NCI-H524 (cell line): ENCODE measurements at regions not wholly inside any gene's neighbourhood (a gene's known extent, or its start where the extent isn't known, plus 50 kb on each side); places are given as distances from the start of the nearest gene placed in this dataset.
A peak's percentile ranks its signal among the peaks of the same experiment; 100 is the strongest.
"Not testable (repeated sequence)": the region's sequence is repeated elsewhere in the genome, so short reads cannot be mapped to it uniquely, and the experiment has no call there.

ENCODE experiments used
- DNase-seq, 2 experiments: peaks; one replicate each; lab custom pipeline; 2025; lab: John Stamatoyannopoulos, UW

GRCh38 chr5:86977190-86977589 is 290.5 kb upstream of the RASA1 start:
- DNase-seq: no peak

GRCh38 chr5:86977808-86978207 is 289.9 kb upstream of the RASA1 start:
- DNase-seq: no peak

- DNase-seq: no peak
Measured at GRCh38 chr5:86979811-86980411, 287.8 kb upstream of the RASA1 start.

- no peak for DNase-seq
Measured at GRCh38 chr5:86981898-86982297, 285.8 kb upstream of the RASA1 start.

GRCh38 chr5:86983208-86983607 is 284.5 kb upstream of the RASA1 start:
- DNase-seq: no peak

GRCh38 chr5:86986837-86987236 is 280.8 kb upstream of the RASA1 start:
- no peak for DNase-seq

GRCh38 chr5:86997516-86997915 is 270.2 kb upstream of the RASA1 start:
- DNase-seq: no peak

- no peak for DNase-seq
Measured at GRCh38 chr5:86999951-87000350, 267.7 kb upstream of the RASA1 start.

- DNase-seq: no peak
Measured at GRCh38 chr5:87002485-87002884, 265.2 kb upstream of the RASA1 start.

- no peak for DNase-seq
Measured at GRCh38 chr5:87004101-87004500, 263.6 kb upstream of the RASA1 start.

GRCh38 chr5:87007737-87008136 is 259.9 kb upstream of the RASA1 start:
- DNase-seq: no peak

- DNase-seq: no peak
Measured at GRCh38 chr5:87008751-87009560, 258.7 kb upstream of the RASA1 start.

- DNase-seq: no peak
Measured at GRCh38 chr5:87010736-87011135, 256.9 kb upstream of the RASA1 start.

GRCh38 chr5:87015901-87016300 is 251.8 kb upstream of the RASA1 start:
- no peak for DNase-seq

GRCh38 chr5:87020099-87020934 is 247.4 kb upstream of the RASA1 start:
- DNase-seq: no peak

GRCh38 chr5:87022415-87022814 is 245.3 kb upstream of the RASA1 start:
- DNase-seq: no peak

- DNase-seq: no peak
Measured at GRCh38 chr5:87027570-87027969, 240.1 kb upstream of the RASA1 start.

- peak; percentile 70 to 92 for DNase-seq
Measured at GRCh38 chr5:87029951-87030350, 237.7 kb upstream of the RASA1 start.

- no peak for DNase-seq
Measured at GRCh38 chr5:87030699-87031098, 237.0 kb upstream of the RASA1 start.

- no peak for DNase-seq
Measured at GRCh38 chr5:87034557-87034956, 233.1 kb upstream of the RASA1 start.

GRCh38 chr5:87042554-87042953 is 225.1 kb upstream of the RASA1 start:
- no peak for DNase-seq

GRCh38 chr5:87048156-87048555 is 219.5 kb upstream of the RASA1 start:
- peak in 1 of 2 experiments; percentile 6 for DNase-seq

- DNase-seq: not testable (repeated sequence)
Measured at GRCh38 chr5:87049012-87049411, 218.7 kb upstream of the RASA1 start.
